Aorta (tissue), 5 donors: ENCODE measurements at regions not wholly inside any gene's neighbourhood (a gene's known extent, or its start where the extent isn't known, plus 50 kb on each side); places are given as distances from the start of the nearest gene placed in this dataset.

ENCODE experiments used
- ATAC-seq: fragments of 200-7000 bp; cut with Tn5 transposase; one replicate; pipeline ENCODE4 v1.9.1; 2022; ENCODE audit warnings: moderate library complexity; ENCODE audit not compliant: low FRiP score
- DNase-seq, 2 donors: peaks; one replicate each; pipeline ENCODE4 v3.0.0-alpha.2; 2020
- H3K27ac ChIP-seq, 2 donors: one replicate each; pipeline ENCODE4 v1.5.1; 2013; ENCODE audit warnings: low read length in 2 of 2, mild to moderate bottlenecking in 2 of 2, moderate library complexity in 2 of 2, control low read depth in 1 of 2, inconsistent platforms in 1 of 2, low read depth in 1 of 2
- H3K27me3 ChIP-seq, 2 donors: one replicate each; pipeline ENCODE4 v1.6.1; 2013; ENCODE audit warnings: control low read depth in 1 of 2, low read length in 1 of 2, mild to moderate bottlenecking in 1 of 2, moderate library complexity in 1 of 2; ENCODE audit not compliant: insufficient read depth in 2 of 2, control insufficient read depth in 1 of 2
- H3K36me3 ChIP-seq, 2 donors: one replicate each; pipeline ENCODE4 v1.6.1; 2013; ENCODE audit warnings: control low read depth in 1 of 2, low read length in 1 of 2, mild to moderate bottlenecking in 1 of 2; ENCODE audit not compliant: insufficient read depth in 2 of 2, control insufficient read depth in 1 of 2
- H3K4me1 ChIP-seq, 2 donors: one replicate each; pipeline ENCODE4 v1.6.1; 2013; ENCODE audit warnings: low read length in 2 of 2, control low read depth in 1 of 2, mild to moderate bottlenecking in 1 of 2, moderate library complexity in 1 of 2; ENCODE audit not compliant: insufficient read depth in 2 of 2, control insufficient read depth in 1 of 2
- H3K4me3 ChIP-seq, 2 donors: one replicate each; pipeline ENCODE4 v1.5.1; 2013; ENCODE audit warnings: low read length in 2 of 2, control low read depth in 1 of 2, mild to moderate bottlenecking in 1 of 2
- H3K9me3 ChIP-seq: one replicate; pipeline ENCODE4 v1.6.1; 2013; ENCODE audit warnings: mild to moderate bottlenecking, low read length; ENCODE audit not compliant: control insufficient read depth
- WGBS, 2 donors: extraction: QIAGEN DNeasy Blood & Tissue Kit; methylation state at CpG; one replicate each; pipeline ENCODE4 v1.1.7; 2013; 5-methylcytosine and 5-hydroxymethylcytosine counted together
- intact Hi-C, 2 donors: fragments of 100-400 bp; cut with DNase I; formaldehyde crosslinking; loops; one replicate each; pipeline versions ENCODE4 v1.14.2 to v1.15.0; 2022
- donor health status: healthy with polysubstance abuse.
- donor health status: Bipolar disorder and iron deficiency.
- donor health status: DM: no; HTN: no; CAD: no.
- donor health status: DM: no; HTN: no; CAD: no.
- donor health status: DM: yes; HTN: yes; CAD: no.

DNA sequence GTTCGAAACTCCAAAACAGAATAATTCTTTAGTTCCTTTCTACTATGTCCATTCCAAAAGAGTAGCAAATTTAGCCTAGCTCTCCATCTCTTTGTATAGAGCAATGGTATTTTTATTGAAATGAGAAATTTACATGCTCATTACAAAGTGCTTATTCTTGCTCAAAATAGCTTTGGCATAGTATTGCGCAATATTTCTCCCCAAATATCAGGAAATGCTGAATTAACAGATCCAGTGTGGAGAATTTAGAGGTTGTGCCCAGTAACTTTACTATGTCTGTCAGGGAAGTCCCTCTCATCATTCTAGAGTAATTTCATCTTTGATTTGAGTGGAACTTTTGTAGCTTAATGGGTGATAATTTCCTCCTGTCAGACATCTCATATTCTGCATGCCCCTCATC lies 425.9 kb upstream of the PIK3C3 start:
- WGBS, 2 donors: 86 to 92% methylated on average over 2 of the region's 2 CpGs
- H3K27me3 ChIP-seq: no peaks in the 10 kb centered on the region
- intact Hi-C loops: no loop called here
- H3K27ac ChIP-seq: no peak overlapping the region
- DNase-seq: no peak
- no peaks in the 10 kb centered on the region for H3K9me3 ChIP-seq
- no peaks in the 10 kb centered on the region for H3K4me1 ChIP-seq
- H3K36me3 ChIP-seq: no peaks in the 10 kb centered on the region
- no peak overlapping the region for H3K4me3 ChIP-seq
- ATAC-seq: no peak

DNA sequence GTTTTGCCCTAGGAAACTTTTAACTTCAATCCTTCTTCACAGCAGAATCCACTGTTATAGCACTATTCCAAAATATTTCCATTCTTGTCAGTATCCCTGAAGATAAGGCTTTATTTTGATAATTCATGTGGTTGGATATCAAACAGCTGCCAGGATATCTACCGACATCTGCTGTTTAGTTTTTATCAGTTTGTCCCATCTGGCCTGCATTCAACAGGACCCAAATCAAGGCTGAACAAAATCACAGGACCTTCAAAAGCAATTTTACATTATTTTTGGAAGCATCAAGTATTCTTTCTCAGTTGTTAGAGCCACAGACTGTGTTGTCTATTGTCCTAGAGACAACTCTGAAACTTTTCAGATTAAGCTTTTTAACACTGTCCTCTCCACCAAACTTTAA lies 429.0 kb upstream of the PIK3C3 start:
- no peak overlapping the region for H3K27ac ChIP-seq
- H3K4me1 ChIP-seq: no peaks in the 10 kb centered on the region
- intact Hi-C loops: no loop called here
- no peak for DNase-seq
- no peaks in the 10 kb centered on the region for H3K36me3 ChIP-seq
- H3K9me3 ChIP-seq: no peaks in the 10 kb centered on the region
- ATAC-seq: no peak
- H3K4me3 ChIP-seq: no peak overlapping the region
- 7 to 11% methylated on average over 1 of the region's 1 CpG for WGBS, 2 donors
- no peaks in the 10 kb centered on the region for H3K27me3 ChIP-seq

DNA sequence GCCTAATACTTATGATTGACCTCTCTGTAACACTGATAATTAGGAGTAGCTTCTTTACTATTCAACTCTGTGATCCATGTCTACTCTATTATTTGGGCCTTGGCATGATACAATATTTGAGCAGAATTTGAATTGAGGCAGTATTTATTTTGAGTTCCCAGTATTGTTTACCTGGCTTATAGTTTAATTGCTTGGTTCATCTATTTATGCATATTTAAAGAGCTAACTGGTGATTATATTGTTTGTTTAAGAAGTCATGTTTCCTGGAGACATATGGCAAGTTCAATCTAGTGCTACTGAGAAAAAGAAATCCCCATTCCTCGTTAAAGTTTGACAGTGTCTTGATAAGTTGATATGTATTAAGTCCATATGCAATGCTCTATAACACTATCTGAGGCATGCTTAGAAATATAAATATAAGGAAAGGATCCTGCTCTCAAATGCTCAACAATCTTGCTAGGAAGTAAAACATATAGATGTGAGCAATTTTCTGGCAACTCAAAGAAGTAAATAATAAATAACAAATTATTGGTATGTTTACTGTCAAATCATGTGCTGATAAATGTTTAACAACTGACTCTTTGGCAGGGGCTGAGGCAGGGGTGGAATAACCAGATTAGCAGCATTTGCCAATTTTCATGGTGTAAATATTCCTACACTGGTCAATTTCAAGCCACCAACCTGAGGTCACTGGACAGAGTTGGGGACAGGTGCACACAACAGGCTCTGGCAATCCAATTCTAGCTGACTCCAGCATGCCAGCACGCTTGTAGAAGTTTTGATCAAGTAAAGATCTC lies 430.2 kb upstream of the PIK3C3 start:
- DNase-seq (no peak), ATAC-seq (no peak)
- intact Hi-C loops: no loop called here
- no peaks in the 10 kb centered on the region for H3K36me3 ChIP-seq
- no peaks in the 10 kb centered on the region for H3K9me3 ChIP-seq
- H3K4me3 ChIP-seq: no peak overlapping the region
- 44 to 49% methylated on average over 2 of the region's 2 CpGs for WGBS, 2 donors
- H3K27me3 ChIP-seq: no peaks in the 10 kb centered on the region
- H3K27ac ChIP-seq: no peak overlapping the region
- H3K4me1 ChIP-seq: no peaks in the 10 kb centered on the region

DNA sequence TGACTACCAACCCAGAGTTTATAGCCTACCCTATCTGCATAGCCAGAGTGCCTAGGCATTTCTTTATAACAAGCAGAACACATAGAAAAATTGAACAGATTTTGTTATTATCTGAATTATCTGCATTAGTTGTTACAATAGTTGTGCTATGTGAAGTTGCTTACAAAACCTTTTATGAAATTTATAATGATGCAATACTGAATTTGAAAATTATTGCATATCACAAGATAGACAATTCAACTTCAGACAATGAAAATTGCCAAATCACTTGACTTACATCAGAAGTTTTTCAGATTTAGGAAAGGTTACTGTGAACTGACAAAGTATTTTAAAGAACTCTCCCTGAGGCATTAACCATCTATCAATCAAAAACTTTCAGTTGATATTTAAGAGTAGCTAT lies 437.9 kb upstream of the PIK3C3 start:
- no peak overlapping the region for H3K27ac ChIP-seq
- intact Hi-C loops: no loop called here
- H3K4me1 ChIP-seq: no peaks in the 10 kb centered on the region
- no peaks in the 10 kb centered on the region for H3K9me3 ChIP-seq
- no peak overlapping the region for H3K4me3 ChIP-seq
- no peak for DNase-seq
- H3K27me3 ChIP-seq: no peaks in the 10 kb centered on the region
- no peak for ATAC-seq
- H3K36me3 ChIP-seq: no peaks in the 10 kb centered on the region

DNA sequence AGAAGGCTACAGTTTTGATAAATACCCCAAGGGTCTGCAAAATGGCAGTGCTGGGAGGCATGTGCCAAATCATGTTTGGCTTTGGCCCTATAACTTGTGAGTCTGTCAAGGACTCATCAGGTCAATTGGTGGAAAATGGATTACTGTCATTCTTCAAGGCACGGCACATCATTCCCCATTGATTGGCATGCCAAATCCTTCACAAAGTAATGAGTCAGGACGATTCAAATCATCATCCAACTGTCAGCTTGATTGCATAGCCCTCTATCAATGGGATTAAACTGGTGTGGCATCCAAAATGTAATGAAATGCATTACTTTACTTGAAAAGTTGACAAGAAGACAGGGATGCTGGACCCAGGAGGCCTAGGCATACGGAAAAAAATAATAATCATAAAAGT lies 441.6 kb upstream of the PIK3C3 start:
- DNase-seq (no peak), ATAC-seq (no peak)
- 72 to 87% methylated on average over 3 of the region's 3 CpGs for WGBS, 2 donors
- H3K27me3 ChIP-seq: no peaks in the 10 kb centered on the region
- intact Hi-C loops: no loop called here
- H3K36me3 ChIP-seq: no peaks in the 10 kb centered on the region
- H3K9me3 ChIP-seq: no peaks in the 10 kb centered on the region
- H3K4me3 ChIP-seq: no peak overlapping the region
- H3K27ac ChIP-seq: no peak overlapping the region
- H3K4me1 ChIP-seq: no peaks in the 10 kb centered on the region

DNA sequence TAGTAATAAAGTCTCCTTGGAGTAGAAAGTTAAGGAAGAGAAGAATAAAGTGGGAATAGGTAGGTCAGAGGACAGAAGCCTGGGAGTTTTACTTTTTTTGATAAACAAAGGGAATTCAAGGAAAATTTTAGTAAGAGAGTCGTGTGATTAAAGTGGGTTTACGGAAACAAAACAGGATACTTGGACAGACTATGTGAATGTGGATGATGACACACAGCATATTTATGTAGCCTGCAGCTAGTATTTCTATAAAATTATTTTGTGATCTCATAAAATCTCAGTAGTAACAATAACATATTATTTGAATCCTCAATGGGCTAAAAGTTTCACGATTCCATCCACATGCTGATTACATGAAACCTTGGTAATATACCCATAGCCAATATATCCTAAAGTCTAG lies 450.7 kb upstream of the PIK3C3 start:
- Histone ChIP-seq H3K36me3 (no peaks in the 10 kb centered on the region), H3K27ac (no peak overlapping the region), H3K9me3 (no peaks in the 10 kb centered on the region), H3K27me3 (no peaks in the 10 kb centered on the region), H3K4me1 (no peaks in the 10 kb centered on the region), H3K4me3 (no peak overlapping the region)
- WGBS, 2 donors: 70 to 80% methylated on average over 3 of the region's 3 CpGs
- DNase-seq (no peak), ATAC-seq (no peak)
- intact Hi-C loops: no loop called here

DNA sequence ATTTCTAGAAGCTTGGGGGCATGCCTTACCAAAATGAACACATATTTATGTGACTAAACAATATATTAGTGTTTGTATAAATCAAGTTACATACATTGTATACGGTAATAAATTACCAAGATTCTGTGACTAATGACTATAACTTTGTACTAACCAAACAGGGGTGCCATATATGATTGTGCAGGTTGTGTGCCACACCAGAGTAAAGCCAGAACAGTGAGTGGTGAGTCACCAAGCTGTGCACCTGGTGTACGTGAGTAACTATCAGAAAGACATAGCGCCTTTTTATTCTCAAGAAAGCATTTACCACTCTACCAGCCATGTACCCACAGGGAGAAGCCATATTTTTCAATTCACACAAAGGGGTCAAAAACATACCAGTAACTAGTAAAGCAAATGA lies 453.2 kb upstream of the PIK3C3 start:
- WGBS, 2 donors: 93 to 94% methylated on average over 3 of the region's 3 CpGs
- intact Hi-C loops: no loop called here

DNA sequence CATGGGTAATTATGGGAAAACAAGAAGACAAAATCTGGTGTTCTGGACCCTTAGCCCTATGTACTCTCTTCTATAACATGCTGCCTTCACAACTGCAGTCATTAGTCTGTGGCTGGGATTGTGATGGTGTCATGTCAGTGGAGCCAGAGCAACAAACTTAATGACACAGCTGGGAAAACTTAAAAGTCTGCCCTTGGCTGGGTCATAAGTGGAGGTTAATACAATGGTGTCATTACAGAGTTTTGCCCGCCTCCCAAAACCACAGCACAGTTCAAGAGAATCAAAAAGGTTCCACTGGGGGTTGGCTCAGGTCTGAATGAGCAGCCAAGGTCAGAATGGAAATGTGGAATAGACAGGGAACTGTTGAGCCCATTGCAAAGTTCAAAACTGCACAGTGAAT lies 455.7 kb upstream of the PIK3C3 start:
- Histone ChIP-seq H3K27me3 (no peaks in the 10 kb centered on the region), H3K27ac (no peak overlapping the region), H3K4me1 (no peaks in the 10 kb centered on the region), H3K9me3 (no peaks in the 10 kb centered on the region), H3K4me3 (no peak overlapping the region), H3K36me3 (no peaks in the 10 kb centered on the region)
- DNase-seq (no peak), ATAC-seq (no peak)
- intact Hi-C loops: no loop called here
- 54 to 65% methylated on average over 1 of the region's 1 CpG for WGBS, 2 donors

More for the DNA sequence above, 453.2 kb upstream of the PIK3C3 start:
- no peaks in the 10 kb centered on the region for H3K4me1 ChIP-seq
- H3K9me3 ChIP-seq: no peaks in the 10 kb centered on the region
- DNase-seq (no peak), ATAC-seq (no peak)
- no peak overlapping the region for H3K27ac ChIP-seq
- no peaks in the 10 kb centered on the region for H3K27me3 ChIP-seq
- no peaks in the 10 kb centered on the region for H3K36me3 ChIP-seq
- H3K4me3 ChIP-seq: no peak overlapping the region

DNA sequence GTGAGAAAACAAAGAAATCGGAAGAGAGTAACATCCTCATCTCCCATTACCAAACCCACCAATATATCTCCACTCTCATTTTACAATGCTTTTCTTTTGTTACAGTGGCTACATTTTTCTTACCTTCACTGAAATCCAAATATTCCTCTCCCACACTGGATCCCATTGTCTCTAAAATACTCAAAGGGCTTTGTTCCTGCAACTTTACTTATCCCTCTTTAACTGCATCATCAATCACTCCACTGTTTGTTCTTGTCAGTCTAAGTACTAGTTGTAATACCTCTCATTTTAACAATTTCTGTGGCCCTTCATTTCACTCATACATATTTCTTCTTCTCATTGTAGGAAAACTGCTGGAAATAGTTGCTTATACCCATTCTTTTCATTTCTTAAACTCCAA lies 464.2 kb upstream of the PIK3C3 start:
- no peaks in the 10 kb centered on the region for H3K27me3 ChIP-seq
- no peak overlapping the region for H3K4me3 ChIP-seq
- no peak for DNase-seq
- H3K4me1 ChIP-seq: no peaks in the 10 kb centered on the region
- no peak for ATAC-seq
- whole genome bisulfite sequencing, 2 donors: 76 to 84% methylated on average over 1 of the region's 1 CpG
- H3K36me3 ChIP-seq: no peaks in the 10 kb centered on the region
- H3K27ac ChIP-seq: no peak overlapping the region
- intact Hi-C loops: no loop called here
- no peaks in the 10 kb centered on the region for H3K9me3 ChIP-seq
